ENCODE measurements at regions not wholly inside any gene's neighbourhood (a gene's known extent, or its start where the extent isn't known, plus 50 kb on each side); places are given as distances from the start of the nearest gene placed in this dataset.

DNA sequence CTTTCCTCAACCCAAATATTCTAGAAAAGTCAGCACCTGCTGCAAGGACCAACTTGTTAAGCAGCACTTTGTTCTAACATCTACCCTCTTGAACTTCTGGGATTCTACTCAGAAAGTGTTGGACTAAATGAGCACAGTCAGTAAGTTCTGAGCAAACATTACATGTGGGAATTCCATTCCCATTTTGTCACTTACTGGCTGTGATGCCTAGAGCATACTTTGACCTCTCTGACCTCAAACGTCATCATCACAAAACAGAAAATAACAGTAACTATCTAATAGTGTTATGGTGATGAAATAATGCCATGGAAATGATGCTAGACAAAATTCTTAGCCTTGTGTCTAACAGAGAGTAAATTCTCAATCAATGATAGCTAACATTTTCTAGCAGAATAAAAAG, 829.4 kb downstream of the EPHA7 start:
- DNase-seq = no peak

DNA sequence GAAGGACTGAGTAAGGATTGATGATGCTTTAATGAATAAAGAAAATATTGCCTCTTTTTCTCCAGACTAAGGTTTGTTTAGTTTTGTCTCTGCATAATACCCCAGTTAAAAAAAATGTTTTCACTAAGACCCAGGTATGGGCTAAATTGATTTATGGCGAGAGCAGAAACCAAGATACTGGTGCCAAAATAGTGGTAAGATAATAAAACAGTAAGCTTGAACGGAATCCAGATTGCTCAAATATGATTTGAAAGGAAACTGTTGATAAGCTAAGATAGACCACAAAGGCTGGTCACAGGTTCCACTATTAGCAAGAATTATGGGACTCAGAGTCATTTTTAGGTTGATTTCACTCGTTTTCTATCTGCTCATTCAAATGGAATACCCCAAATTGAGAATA, 831.2 kb downstream of the EPHA7 start:
- no peak for DNase-seq

DNA sequence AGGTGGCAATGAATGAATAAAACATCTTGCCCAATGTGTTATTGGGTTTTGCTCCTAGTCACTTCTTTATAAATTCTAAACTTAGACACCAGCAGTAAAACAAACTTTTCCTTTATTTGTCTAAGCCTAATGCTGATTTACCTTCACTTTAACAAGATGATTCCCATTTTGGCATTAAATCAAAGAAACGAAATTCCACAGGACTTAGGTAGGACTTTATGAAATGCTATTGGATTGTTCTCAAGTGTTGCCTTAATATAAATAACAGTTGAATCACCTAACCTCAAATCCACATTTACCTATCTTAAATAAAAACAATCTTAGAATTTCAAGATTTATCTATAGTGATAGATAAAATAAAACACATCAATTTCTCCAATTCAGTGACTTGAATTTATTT, 831.8 kb downstream of the EPHA7 start:
- DNase-seq = no peak

DNA sequence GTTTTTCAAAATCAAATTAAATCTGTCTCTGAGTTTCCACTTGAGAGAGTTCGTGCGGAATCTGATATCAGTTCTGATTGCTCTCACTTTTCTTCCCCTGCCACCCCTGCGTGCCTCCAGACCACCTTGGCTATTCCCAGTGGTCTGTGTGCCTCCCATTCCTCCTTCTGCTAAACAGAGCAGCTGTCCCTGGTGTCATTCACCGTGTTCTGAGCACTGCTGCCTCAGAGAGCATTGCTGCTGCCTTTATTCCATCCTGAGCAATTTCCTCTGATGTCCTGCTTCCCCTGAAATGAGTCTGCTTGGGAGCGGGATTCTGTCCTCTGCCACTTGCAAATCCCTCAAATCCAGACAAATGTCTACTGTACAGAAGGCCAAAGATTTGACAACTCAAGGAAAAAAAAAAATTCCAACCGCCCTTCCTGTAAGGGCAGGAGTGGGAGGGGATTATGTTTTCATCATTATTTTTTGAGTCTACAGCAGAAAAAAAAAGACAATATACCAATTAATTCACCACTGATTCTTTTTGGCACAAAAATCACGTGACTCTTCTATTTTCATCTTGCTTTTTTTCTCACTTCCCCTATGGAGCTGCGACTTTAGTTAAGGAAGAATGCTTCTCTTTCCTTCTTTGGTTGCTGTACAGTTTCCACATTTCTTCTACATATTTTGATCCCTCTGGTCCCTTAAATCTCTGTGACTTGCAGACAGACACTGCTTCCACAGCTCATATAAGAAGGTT, 833.0 kb downstream of the EPHA7 start:
- DNase-seq = no peak

DNA sequence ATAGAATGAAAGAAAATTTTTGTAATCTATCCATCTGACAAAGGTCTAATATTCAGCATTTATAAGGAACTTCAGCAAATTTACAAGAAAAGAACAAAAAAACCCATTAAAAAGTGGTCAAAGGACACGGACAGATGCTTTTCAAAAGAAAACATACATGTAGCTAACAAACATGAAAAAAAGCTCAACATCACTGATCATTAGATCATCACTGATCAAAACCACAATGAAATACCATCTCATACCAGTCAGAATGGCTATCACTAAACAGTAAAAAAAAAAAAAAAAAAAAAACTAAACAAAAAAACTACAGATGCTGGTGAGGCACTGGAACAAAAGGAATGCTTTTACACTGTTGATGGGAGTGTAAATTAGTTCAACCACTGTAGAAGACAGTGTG, 837.1 kb downstream of the EPHA7 start:
- no peak for DNase-seq

DNA sequence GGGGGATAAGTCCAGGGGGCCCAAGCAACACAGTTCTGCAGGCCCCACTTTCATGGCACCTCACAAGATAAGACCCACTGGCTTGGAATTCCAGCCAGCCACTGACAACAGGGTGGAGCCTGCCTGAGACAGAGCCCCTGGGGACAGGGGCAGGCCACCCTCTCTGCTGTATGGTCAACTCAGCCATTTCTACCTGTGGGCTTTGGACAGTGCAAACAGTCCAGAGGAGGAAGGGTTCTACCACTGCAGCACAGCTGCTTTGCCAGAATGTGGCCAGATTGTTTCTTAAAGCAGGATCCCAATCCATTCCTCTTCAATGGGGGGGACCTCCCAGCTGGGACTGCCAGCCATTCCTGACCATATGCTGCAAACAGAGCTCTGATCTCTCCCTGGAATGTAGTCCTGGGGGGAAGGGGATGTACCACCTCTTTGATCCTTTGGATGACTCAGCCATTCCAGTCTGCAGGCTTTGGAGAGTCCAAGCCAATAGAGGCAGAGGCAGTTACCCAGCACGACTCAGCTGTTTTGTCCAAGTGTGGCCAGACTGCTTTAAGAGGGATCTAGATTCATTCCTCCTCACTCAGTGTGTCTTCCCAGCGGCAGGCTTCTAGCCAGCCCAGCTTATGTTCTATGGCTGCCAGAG, 842.2 kb downstream of the EPHA7 start:
- DNase-seq = no peak

DNA sequence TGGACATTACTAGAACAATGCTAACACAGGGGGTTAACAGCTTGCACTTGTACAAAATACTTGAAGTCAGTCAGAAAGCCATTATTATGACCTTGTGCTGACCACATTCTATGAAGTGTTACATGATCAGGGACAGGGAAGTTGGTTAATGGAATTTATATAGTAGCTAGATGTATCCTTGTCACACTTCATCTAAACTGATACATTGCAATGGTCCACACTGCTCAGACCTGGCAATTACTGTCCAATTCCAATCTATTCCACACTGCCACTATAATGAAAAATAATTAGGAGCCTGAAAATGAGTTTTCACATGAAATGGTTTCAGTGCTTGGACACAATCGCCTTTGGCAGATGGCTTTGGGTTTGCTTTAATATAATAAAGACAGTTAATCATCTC, 850.8 kb downstream of the EPHA7 start:
- no peak for DNase-seq

DNA sequence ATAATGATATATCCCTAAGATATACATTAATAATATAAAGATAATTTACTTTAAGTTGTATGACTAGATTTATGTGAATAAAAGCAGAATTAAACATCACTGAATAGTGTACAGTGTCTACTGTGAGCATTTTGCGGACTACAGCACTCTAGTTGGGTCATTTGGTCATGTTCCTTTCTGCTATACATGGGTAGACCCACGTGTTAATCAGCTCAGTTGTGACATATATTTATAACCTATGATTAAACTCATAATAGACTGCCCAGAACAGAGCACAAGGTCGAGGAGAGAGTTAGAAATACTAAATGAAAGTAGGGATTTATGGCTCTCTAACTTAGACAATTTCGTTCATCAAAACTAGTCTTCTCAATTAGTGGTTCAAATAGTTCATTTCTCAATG, 852.7 kb downstream of the EPHA7 start:
- no peak for DNase-seq

DNA sequence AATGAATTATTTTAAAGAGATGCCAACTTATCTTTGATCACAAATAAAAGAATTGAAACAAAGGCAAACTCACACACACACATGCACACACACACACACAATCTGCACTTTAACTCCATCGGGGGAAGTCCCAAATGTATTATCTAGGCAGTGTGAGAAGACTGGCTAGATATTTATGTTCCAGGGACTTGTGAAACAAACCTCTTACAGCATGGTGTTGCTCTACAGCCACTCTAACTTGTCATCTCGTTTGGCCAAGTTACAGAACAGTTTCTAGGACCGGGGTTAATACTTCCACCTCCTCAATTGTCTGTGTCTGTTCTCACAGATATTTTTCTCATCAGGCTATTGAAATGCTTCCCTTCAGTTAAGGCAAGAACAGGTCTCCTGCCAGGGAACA, 855.0 kb downstream of the EPHA7 start:
- DNase-seq = no peak

DNA sequence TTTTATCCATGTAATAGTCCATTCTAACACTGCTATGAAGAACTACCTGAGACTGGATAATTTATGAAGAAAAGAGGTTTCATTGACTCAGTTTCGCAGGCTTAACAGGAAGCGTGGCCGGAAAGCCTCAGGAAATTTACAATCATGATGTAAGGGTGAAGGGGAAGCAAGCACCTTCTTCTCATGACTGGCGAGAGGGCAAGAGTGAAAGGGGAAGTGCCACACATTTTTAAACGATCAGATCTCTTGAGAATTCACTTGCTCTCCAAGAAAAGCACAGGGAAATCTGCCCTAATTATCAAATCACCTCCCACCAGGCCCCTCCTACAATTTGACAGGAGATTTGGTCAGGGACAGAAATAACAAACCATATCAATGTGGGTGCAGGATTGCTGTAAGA, 859.7 kb downstream of the EPHA7 start:
- DNase-seq = no peak

DNA sequence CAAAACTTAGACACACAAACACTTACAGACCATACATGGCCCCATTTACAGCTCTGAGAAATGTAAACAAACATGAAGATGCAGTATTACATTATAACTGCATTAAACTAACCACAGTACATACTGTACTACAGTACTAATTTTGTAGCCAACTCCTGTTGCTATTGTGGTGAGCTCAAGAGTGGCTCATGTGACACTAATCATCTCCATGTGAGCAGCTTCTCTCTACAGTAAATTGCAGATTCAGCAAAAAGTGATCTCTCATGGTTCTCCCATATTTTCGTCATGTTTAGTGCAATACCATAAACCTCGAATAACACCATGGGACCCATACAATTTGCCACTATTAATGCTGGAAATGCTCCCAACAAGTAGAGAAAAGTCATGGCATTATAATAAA, 860.4 kb downstream of the EPHA7 start:
- no peak for DNase-seq

DNA sequence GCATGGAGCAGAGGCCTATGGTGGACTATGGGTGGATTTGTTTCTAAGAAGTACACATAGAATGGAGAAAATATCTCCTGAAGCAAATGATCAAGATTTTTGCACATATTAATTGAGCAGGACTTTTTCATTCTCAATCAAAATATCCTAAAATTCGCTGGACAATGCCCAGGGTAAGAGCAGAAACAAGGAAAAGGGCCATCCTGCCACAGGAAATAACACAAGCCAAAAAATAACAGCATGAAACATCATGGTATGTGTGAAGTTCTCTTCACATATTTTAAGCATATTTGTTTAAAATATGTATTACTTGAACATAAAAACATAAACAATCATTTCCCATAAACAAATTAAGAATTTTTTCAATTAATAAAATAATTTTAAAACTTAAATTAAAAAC, 868.9 kb downstream of the EPHA7 start:
- DNase-seq = no peak

DNA sequence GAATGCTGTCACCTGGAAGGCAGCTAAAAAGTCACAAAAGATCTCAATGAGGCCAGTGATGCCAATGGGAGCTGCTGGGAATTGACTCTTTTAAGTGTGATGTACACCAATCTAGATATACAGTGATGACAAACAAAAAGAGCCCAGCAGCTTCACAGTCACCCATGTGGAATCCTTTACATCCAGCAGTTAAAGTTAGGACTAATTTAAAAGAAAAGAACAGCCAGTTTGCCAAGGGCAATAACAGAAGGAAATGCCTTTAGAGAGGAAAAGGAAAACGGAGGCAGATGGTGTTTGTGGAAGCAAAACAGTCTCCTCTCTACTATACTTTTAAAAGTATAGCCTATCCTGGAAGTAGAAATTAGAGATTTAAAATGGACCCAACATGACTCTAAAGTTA, 873.5 kb downstream of the EPHA7 start:
- no peak for DNase-seq

DNA sequence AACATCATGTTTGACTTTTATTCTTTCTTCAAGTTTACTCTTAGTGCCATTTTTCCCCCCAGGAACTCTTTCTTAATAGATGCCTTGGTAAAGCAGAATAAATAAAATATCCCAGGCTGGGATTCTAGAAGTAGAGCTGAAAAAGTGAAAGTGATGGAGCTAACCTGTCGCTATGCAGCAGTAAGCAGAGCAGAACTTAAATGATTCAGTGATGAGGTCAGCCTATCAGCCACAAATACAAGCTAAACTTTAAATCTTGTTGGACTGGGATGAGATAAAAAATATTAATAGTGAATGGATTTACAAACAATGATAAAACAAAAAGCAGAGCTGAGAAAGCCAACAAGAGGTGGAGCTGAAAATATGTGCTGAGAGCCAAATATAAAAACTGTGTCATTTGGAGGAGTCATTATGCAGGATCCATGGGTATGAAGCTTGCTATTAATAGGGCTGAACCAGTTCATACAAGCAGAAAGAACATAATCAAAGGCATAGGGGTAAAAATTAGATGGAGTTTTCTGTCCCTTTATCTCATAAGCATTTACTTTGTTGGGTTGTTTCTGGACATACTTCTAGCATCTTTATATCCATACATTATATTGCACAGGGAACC, 877.8 kb downstream of the EPHA7 start:
- peak; percentile 34 for DNase-seq

DNA sequence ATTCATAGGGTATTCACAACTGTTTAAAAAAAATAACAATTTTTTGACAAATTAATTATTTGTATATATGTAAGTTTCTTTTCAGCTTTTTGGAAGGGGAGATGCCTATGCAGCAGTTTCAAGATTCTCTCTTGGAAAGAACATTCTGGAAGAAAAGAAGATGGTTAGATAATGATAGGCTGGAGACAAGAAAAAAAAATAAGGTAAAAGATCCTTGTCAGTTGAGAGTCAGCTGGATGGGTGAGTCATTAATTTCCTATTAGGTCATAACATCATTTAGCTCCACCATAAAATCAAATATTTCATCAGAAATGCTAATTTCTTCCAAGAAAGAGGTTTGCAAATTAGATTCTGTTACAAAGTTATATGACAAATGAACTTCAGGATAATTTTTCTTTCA, 880.4 kb downstream of the EPHA7 start:
- DNase-seq = no peak

DNA sequence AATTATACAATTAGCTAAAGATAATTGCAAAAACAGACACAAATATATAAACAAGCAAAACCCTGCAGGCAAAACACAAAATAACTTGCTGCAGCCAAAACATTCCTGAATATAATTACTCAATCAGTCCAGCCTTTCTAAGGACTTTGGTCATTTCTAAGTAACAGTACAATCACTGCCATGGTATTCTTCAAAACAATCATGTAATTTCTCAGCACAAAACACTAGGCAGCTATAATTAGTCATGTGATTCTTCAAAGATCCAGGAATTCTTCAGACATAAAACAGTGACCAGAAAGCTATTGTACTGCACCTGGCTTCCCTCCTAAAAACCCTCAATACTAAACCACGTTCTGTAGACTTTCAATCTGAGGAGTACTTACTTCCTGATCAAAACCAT, 881.1 kb downstream of the EPHA7 start:
- peak; percentile 30 for DNase-seq

DNA sequence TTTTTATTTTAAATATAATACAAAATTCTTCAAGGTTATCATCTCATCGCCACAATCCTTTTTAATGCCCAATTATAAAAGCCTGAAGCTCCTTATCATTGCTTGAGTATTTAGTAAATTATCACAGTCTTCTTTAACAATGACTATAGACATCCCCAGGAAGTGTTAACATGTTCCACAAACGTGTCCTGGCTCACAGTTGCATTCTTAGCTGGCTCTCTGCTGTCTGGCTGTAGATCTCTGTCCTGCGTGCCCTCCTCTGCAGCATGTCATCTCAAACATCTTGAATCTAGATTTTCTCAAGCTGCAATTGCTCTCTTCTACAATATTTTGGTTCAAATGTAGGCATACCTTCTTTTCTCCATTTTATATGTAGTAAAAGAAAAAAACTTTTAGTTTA, 885.2 kb downstream of the EPHA7 start:
- DNase-seq = no peak

DNA sequence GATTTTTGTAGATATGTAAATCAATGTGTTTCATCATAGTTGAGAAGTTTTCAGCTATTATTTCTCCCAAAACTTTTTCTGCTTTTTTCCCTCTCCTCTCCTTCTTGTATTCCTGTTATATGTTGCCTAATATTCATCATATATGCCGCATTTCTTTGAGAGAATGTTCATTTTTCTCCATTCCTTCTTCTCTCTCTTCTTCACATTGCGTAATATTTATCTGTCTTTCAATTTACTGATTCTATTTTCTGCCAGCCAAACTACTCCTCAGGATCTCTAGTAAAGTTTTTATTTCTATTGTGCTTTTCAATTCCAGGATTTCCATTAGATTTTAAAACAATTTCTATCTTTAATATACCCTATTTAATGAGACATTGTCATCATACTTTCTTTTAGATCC, 896.8 kb downstream of the EPHA7 start:
- no peak for DNase-seq

DNA sequence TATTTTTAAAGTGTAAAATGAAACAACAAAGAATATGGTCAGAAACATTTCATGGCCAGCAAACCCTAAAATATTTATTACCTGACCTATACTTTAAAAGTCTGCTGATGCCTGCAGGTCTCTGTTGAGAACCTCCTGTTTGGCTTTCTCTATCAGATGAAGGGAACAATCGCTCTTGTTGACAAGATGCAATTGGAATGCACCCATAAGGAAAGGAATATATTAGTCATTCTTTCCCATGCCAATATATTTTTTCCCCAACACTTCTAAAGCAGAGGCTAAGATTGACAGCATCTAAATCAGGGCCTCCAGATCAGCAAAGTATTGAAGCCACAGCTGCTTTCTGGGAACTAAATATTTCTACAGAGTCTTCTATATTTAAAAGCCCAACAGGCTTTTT, 897.8 kb downstream of the EPHA7 start:
- DNase-seq = no peak

DNA sequence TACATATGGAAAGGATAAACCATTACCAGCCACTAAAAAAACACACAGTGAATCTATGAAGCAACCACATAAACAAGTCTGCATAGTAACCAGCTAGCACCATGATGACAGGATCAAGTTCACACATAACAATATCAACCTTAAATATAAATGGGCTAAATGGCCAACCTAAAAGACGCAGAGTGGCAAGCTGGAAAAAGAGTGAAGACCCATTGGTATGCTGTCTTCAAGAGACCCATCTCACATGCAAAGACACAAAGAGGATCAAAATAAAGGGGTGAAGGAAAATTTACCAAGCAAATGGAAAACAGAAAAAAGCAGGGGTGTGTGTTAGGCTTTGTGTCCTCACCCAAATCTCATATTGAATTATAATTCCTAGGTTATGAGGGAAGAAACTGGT, 909.2 kb downstream of the EPHA7 start:
- DNase-seq = no peak

DNA sequence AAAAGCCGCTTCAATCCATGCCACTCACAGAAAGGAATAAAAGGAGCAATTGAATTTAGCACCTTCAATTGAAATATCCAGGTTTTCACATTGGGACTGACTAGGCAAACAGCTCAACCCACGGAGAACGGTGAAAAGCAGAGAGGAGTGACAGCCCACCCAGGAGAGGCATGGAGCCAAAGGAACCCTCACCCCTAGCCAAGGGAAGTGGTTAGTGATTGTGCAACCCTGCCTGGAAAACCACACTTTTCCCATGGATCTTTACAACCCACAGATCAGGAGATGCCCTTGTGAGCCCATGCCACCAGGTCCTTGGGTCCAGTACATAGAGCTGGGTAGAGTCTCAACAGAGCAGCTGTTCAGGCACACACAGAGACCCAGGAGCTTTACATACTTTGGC, 911.8 kb downstream of the EPHA7 start:
- no peak for DNase-seq

DNA sequence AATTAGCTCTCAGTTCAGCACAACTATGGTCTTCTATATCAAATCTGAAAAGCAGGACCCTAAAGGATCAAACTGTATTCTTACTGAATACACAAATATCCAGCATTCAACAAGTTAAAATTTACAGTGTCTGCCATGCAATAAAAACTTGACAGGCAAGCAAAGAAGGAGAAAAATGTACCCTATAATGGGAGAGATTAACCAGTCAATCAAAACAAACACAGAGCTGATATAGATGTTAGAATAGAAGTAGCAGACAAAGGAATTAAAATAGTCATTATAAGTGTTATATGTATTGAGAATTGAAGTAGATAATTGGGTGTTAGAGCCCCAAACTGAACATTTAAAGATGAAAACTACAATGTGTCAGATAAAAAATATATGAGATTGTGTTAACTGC, 914.9 kb downstream of the EPHA7 start:
- no peak for DNase-seq

DNA sequence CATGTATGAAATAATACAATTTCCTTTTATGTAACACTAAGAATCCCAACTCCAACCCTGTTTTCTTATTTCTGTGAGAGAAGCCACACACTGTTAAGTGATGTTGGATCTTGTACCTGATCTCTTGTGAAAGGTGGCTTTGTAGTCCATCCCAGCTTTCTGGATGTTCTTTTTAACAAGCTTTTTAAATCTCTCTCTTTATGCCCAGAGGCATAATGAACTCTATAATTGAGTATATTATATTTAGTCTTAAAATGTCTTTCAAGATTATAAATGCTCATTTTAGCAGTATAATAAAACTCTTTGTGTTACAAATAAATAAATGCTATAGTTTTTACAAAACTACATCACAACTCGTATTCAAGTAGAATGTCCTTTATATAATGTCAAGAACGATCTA, 922.1 kb downstream of the EPHA7 start:
- no peak for DNase-seq

DNA sequence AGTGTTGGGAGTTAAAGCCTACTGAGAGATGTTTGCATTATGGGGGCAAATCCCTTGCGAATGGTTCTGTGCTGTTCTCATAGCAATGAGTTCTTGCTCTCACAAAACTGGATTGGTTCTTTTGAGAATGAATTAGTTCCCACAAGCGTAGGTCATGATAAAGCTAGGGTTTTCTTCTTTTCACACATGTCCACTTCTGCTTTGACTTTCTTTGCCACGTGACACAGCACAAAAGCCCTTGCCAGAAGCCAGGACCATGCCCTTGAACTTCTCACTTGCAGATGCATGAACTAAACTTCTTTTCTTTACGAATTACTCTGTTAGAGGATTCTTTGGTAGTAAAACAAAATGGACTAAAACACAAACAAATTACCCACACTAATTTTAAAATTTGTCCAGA, 922.8 kb downstream of the EPHA7 start:
- no peak for DNase-seq

DNA sequence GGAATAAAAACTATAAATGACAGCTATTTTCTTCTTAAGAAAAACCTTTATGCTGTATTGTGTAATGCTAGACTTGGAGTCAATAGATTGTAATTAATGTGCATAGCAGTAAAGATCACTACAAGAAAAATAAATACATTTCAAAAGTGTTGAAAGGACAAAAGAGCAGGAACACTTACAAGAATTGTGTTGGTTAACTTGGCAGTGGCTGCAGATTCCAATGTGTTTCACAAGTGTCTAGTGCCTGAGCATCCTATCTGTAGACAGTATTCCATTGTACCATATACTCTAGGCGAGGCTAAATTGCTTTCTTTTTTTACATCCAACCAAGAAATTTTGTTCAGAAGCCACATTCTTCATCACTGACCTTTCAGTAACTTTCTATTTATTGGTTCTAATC, 924.1 kb downstream of the EPHA7 start:
- no peak for DNase-seq
